ENCODE measurements at regions not wholly inside any gene's neighbourhood (a gene's known extent, or its start where the extent isn't known, plus 50 kb on each side); places are given as distances from the start of the nearest gene placed in this dataset.
"Not testable (repeated sequence)": the region's sequence is repeated elsewhere in the genome, so short reads cannot be mapped to it uniquely, and the experiment has no call there.

DNA sequence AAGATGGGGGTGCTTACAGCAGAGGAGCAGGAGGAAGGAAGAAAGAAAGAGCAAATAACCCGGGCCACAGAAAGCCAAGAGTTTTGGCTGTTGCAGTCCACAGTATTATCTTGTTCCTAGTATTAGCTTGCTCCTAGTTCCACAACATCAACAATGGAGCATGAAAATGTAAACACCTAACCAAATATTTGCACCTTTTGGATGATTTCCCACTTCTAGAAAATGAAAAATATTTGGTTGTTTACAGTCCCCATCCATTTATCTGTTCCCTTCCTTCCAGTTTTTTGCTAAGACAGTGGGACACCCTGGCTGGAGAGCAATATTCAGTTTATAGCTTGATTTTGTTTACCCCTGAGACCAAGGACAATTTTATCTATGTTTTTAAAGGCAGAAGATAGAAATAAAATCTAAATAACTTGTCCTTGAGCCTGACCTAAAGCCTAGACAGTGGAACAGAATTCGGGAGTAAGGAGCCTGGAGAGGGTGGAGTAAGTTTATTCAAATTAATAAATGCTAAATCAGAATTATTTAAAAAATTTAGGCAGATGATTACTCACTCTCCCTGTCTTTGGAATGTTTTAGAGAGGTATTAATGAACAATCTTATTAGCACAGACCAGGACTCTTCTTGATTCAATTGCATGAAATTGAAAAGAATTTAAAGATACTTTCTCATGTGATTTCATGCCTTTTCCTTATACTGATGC, 51.6 kb downstream of the RESF1 start:
- no peak for FAIRE-seq
- no peak for DNase-seq (ENCODE audit: extremely low spot score, insufficient read length, low read depth)

DNA sequence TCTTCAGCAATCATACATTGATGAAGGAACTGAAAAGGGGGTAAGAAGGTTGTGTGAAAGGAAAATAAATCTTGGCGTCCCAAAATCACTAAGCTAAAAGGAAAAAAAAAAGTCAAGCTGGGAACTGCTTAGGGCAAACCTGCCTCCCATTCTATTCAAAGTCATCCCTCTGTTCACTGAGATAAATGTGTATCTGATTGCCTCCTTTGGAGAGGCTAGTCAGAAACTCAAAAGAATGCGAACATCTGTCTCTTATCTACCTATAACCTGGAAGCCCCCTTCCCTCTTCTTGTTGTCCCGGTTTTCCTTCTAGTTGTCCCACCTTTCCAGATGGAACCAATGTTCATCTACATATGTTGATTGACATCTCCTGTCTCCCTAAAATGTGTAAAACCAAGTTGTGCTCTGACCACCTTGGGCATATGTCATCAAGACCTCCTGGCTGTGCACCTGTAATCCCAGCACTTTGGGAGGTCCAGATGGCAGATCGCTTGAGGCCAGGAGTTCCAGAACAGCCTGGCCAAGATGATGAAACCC, 53.1 kb downstream of the RESF1 start:
- FAIRE-seq (no peak), DNase-seq (ENCODE audit: extremely low spot score, insufficient read length, low read depth) (no peak)

DNA sequence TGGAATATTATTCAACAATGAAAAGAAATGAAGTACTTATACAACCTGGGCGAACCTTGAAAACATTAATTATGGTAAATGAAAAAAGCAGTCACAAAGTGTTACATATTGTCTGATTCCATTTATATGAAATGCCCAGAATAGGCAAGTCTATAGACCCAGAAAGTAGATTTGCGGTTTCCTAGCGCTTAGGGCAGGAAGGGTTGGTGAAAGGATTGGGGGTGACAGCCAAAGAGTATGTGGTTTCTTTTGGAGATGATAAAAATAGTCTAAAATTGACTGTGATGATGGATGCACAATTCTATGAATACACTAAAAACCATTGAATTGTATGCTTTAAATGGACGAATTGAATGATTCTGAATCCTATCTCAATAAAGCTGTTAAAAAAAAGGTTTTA, 55.8 kb downstream of the RESF1 start:
- FAIRE-seq (no peak), DNase-seq (ENCODE audit: extremely low spot score, insufficient read length, low read depth) (no peak)

DNA sequence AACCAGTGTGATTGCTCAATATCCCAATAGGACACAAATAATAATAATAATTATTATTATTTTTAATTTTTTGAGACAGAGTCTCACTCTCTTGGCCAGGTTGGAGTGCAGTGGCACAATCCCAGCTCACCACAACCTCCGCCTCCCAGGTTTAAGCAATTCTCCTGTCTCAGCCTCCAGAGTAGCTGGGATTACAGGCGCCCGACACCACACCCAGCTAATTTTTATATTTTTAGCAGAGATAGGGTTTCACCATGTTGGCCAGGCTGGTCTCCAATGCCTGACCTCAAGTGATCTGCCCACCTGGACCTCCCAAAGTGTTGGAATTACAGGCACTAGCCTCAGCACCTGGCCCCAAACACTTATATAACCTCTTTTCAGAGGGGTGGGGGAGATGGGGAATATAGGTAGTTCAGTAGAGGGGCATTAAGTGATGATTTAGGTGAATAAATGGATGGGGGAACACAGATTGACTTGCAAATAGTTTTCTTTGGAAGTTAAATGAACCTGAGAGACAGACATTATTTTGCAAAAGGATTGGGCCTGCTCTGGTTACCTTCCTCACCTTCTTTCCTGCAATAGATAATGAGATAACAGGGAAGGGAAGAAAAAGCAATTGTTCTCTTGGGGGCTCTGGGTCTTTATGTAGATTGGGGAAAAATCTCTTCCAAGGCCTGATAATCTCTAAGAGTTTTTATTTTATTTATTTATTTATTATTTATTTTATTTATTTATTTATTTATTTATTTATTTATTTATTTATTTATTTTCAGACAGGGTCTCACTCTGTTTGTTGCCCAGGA, 57.7 kb downstream of the RESF1 start:
- no peak for FAIRE-seq
- no peak for DNase-seq (ENCODE audit: extremely low spot score, insufficient read length, low read depth)

DNA sequence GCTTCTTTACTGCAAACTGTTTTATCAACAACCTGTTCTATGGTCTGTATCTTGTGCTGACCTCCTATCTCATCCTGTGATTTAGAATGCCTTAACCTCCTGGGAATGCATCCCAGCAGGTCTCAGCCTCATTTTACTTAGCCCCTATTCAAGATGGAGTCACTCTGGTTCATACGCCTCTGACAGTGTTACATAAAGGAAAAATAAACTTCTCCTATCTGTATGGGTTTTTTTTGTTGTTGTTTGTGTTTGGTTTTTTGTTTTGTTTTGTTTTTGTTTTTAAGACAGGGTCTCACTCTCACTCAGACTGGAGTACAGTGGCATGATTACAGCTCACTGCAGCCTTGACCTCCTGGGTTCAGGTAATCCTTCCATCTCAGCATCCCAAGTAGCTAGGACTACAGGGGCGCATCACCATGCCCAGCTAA, 62.1 kb downstream of the RESF1 start:
- DNase-seq (ENCODE audit: extremely low spot score, insufficient read length, low read depth) (no peak), FAIRE-seq (no peak)

DNA sequence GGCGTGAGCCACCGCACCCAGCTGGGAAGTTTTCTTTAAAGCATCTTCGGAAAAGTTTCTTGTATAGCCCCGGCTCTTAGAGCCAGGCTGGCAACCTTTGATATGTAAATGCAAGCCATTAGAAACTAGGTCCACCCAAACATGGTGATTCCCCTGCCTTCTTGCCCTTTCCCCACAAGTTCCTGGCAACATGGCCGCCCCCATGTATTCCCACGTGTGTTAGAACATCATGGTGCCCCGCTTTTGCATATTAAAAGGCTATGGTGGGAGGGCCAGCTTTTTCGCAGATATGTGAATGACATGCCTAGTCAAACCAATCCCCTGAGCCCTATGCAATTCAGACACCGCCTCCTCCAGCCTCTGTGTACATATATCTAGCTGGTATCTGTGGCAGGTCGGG, 63.2 kb downstream of the RESF1 start:
- DNase-seq (ENCODE audit: extremely low spot score, insufficient read length, low read depth); FAIRE-seq: not testable (repeated sequence)

DNA sequence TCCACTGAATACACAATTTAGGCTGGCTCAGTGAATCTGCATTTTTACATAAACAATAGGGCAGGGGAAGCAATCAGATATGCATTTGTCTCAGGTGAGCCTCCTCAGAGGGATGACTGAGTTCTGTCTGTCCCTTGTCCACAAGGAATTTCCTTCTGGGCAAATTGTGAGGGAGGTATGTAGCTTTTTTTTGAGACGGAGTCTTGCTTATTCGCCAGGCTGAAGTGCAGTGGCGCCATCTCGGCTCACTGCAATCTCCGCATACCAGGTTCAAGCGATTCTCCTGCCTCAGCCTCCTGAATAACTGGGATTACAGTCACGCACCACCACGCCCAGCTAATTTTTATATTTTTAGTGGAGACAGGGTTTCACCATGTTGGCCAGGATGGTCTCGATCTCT, 64.6 kb downstream of the RESF1 start:
- FAIRE-seq; DNase-seq (ENCODE audit: extremely low spot score, insufficient read length, low read depth): not testable (repeated sequence)

DNA sequence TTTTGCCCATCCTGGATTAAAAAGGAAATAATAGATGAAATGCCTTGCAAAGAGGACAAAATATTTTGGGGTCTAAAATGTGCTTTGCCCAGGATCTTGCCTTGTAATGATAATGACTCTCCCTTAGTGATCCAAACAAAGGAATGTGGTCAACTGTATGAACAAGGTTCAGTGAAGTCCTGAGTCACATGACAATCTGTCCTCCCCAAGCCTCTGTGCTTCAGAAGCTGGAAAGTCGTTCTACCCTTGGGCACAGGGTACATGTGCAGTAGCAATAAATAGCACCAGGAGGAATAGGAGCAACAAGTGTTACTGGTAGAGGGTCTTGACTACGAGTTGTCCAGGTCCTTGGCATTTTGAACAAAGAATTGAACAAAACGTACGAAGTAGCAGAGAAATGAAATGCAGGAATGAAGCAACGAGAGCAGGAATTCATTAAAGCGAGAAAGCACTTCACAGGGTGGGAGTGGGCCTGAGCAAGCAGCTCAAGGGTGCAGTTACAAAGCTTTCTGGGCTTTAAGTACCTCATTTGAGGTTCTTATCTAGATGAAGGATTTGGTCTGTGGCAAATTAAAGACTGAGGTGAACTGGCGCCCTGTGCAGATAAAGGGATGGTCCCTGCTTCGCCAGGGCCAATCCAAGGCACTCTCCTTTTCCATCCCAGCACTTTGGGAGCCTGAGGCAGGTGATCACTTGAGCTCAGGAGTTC, 65.8 kb downstream of the RESF1 start:
- FAIRE-seq = no peak
- DNase-seq (ENCODE audit: extremely low spot score, insufficient read length, low read depth) = no peak

- DNase-seq (ENCODE audit: extremely low spot score, insufficient read length, low read depth) (no peak), FAIRE-seq (peak; percentile 60)
Measured at GRCh38 chr12:32025906-32026305, 66.7 kb downstream of the RESF1 start.

- FAIRE-seq (no peak), DNase-seq (ENCODE audit: extremely low spot score, insufficient read length, low read depth) (no peak)
Measured at GRCh38 chr12:32027684-32028365, 68.6 kb downstream of the RESF1 start.

DNA sequence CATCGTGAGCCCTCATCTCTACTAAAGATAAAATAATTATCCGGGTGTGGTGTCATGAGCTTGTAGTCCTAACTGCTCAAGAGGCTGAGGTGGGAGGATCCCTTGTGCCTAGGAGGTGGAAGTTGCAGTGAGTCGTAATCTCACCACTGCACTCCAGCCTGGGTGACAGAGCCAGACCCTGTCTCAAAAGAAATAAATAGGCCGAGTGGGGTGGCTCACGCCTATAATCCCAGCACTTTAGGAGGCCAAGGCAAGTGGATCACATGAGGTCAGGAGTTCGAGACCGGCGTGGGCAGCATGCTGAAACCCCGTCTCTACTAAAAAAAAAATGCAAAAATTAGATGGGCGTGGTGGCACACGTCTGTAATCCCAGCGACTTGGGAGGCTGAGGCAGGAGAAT, 70.9 kb downstream of the RESF1 start:
- DNase-seq (ENCODE audit: extremely low spot score, insufficient read length, low read depth) (no peak), FAIRE-seq (no peak)

DNA sequence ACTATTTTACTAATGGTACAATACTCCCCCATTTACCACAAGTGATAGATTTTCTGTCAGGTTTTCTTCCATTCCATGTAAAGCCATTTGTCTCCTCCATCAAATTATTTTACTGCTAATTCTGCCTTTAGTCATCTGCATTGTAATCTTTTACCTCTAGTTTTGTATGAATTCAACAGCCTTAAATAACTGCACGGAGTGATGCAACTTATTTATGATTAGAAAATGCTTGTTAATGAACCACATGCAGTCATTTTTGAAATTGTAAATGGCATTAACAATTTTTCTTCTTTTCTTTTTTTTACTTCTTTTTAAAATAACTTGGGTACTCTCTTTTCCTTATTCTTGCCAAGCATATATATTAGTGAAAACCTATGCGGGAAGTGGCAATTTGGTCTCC, 71.5 kb downstream of the RESF1 start:
- FAIRE-seq (no peak), DNase-seq (ENCODE audit: extremely low spot score, insufficient read length, low read depth) (no peak)

GRCh38 chr12:32031109-32031508, 71.9 kb downstream of the RESF1 start:
- DNase-seq (ENCODE audit: extremely low spot score, insufficient read length, low read depth) = no peak
- no peak for FAIRE-seq

DNA sequence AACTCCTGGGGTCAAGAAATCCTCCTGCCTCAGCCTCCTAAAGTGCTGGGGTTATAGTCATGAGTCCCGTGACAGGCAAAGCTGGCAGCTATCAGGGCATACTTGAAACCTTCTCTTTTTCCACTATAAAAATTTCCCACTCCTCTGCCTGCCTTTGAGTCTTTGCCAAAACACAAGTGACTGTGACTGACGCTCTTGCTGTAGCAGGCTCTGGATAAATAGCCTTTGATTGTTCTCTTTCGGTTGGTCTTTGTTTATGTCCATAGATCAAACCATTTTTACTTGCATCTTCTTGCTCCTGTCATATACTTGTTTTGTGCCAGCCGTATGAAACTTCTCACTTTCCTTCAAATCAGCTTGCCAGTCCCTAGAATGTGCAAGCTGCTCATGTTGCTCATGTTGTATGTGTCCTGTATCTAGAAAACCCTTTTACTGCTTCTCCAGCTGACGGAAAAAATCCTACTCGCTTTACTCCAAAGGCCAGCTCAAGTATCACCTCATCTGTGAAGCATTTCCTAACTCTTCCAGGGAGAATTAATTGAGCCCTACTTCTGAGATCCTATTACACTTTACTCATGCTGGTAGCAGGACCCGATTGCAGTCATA, 73.1 kb downstream of the RESF1 start:
- DNase-seq (ENCODE audit: extremely low spot score, insufficient read length, low read depth) (no peak), FAIRE-seq (no peak)

DNA sequence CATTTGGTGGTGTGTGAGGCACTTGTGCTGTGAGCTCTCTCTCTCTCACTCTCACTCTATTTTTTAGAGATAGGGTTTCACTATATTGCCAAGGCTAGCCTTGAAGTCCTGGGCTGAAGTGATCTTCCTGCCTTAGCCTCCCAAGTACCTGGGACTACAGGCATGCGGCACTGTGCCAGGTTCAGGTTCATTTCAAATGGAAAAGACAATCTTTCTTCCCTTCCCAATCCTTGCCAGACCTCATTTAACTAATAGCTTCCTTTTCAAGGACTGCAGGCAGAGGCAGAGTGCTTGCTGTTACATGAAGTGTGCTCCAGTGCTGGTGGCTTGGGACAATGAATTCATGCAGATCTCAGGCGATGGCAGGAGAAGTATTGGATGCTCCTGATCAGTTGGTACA, 73.2 kb upstream of the BICD1 start:
- no peak for FAIRE-seq
- no peak for DNase-seq (ENCODE audit: extremely low spot score, insufficient read length, low read depth)

GRCh38 chr12:32034045-32034444, 72.6 kb upstream of the BICD1 start:
- no peak for DNase-seq (ENCODE audit: extremely low spot score, insufficient read length, low read depth)
- FAIRE-seq = no peak

GRCh38 chr12:32036477-32037263, 70.0 kb upstream of the BICD1 start:
- FAIRE-seq (no peak), DNase-seq (ENCODE audit: extremely low spot score, insufficient read length, low read depth) (no peak)

DNA sequence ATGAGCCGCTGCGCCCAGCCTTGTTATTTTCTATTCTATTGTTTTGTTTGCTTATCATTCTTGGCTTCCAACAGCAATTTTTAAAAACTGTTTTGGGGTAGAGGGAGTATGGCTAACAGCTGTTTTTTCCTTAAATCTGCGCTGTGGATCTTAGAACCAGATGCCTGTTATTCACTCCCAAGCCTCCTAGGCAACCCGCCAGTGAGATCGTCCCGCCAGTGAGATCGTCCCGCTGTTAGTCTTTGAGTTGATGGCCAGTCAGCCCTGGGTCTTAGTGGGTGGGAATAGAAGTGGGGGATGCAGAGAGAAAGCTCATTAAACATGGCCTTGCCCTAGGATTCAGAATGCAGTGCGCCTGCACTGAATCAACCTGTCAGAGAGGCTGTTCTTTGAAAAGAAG, 67.3 kb upstream of the BICD1 start:
- DNase-seq (ENCODE audit: extremely low spot score, insufficient read length, low read depth) (no peak), FAIRE-seq (no peak)

All from GM18507 (cell line).